C4-2B (cell line): ENCODE measurements at regions not wholly inside any gene's neighbourhood (a gene's known extent, or its start where the extent isn't known, plus 50 kb on each side); places are given as distances from the start of the nearest gene placed in this dataset.
"Not testable (repeated sequence)": the region's sequence is repeated elsewhere in the genome, so short reads cannot be mapped to it uniquely, and the experiment has no call there.

Experiments
- H3K27ac ChIP-seq: fragments of 450-650 bp; 2 replicates; pipeline ENCODE4 v1.5.1; 2017
- ZFX ChIP-seq: fragments of 450-650 bp; IDR thresholded peaks from 2 replicates; pipeline ENCODE4 v1.6.1; 2017
- TF ChIP-seq, protein P1 (sequence below): fragments of 450-650 bp; conservative IDR thresholded peaks from 2 replicates; pipeline ENCODE4 v1.5.1; 2017; ENCODE audit warnings: mild to moderate bottlenecking

DNA sequence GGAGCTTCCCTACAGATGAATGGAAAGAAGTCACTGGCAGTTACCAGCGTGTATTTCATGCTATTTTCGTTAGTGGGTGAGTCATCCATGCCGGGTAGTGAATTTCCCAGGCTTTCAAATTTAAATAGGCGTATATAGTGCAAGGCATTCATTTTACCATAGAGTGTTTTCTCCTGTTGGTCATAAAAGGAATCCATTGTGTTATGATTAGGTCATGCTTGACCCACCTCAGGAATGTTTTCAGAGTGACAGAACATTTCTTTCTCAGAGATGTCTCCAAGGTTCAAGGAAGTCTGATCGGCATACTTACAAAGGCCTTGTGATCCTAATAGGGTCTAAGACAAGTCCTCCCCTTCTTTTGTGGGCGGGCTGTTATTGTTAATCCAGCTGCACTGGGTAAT is 110.7 kb downstream of the AKR1D1 start:
- TF ChIP-seq, protein P1, sequence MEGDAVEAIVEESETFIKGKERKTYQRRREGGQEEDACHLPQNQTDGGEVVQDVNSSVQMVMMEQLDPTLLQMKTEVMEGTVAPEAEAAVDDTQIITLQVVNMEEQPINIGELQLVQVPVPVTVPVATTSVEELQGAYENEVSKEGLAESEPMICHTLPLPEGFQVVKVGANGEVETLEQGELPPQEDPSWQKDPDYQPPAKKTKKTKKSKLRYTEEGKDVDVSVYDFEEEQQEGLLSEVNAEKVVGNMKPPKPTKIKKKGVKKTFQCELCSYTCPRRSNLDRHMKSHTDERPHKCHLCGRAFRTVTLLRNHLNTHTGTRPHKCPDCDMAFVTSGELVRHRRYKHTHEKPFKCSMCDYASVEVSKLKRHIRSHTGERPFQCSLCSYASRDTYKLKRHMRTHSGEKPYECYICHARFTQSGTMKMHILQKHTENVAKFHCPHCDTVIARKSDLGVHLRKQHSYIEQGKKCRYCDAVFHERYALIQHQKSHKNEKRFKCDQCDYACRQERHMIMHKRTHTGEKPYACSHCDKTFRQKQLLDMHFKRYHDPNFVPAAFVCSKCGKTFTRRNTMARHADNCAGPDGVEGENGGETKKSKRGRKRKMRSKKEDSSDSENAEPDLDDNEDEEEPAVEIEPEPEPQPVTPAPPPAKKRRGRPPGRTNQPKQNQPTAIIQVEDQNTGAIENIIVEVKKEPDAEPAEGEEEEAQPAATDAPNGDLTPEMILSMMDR = no peak
- TF ChIP-seq ZFX = no peak
- H3K27ac ChIP-seq = no peak overlapping the region

- H3K27ac ChIP-seq = no peak overlapping the region
- TF ChIP-seq, protein P1 = no peak
- no peak for TF ChIP-seq ZFX
These were observed 112.1 kb downstream of the AKR1D1 start for GRCh38 chr7:138188290-138188858.

DNA sequence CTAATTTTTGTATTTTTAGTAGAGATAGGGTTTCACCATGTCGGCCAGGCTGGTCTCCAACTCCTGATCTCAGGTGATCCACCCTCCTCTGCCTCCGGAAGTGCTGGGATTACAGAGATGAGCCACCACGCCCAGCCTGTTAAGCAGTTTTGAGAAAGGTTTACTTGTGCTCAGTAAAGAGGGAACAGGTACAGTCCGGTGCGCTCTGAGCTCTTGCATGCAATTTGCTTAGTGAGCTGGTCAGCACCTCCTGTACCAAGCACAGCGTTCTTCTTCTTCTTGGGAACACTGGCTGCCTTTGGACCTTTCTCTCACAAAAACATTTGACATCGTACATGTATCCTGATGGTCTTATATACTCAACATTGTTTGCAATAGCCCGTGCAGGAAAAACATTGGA is 118.3 kb downstream of the AKR1D1 start:
- peak overlapping the region; percentile 53 for H3K27ac ChIP-seq
- TF ChIP-seq, protein P1 = no peak
- no peak for TF ChIP-seq ZFX

DNA sequence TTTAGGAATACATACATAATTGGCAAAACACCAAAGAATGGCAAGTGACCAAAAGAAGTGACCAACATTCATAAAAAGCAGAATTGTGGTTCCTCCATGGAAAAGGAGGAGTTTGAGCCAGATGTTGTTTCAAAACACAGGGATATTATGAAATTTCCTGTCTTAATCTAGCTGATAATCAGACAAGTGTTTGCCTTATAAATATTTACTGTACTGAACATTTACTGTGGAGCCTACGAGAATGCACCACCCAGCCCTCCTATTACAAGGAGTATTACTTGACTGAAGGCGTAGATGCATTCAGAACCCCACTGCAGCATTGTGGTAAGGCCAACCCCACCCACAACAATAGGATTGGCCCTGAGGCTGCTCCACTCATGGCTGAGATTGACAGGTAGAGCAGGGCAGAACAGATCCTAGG is 118.9 kb downstream of the AKR1D1 start:
- no peak for TF ChIP-seq ZFX
- TF ChIP-seq, protein P1 = no peak
- no peak overlapping the region for H3K27ac ChIP-seq

DNA sequence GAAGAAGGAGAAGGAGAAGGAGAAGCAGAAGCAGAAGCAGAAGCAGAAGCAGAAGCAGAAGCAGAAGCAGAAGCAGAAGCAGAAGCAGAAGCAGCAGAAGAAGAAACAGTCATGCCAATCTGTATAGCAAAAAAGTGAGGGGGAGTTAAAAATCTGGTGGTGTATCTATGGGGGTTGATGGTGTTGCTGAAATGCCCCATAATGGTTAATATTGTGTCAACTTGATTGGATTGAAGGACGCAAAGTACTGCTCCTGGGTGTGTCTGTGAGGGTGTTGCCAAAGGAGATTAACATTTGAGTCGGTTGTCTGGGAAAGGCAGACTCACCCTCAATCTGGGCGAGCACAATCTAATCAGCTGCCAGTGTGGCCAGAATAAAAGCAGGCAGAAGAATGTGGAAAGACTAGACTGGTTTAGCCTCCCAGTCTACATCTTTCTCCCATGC is 120.3 kb downstream of the AKR1D1 start:
- not testable (repeated sequence) for H3K27ac ChIP-seq

DNA sequence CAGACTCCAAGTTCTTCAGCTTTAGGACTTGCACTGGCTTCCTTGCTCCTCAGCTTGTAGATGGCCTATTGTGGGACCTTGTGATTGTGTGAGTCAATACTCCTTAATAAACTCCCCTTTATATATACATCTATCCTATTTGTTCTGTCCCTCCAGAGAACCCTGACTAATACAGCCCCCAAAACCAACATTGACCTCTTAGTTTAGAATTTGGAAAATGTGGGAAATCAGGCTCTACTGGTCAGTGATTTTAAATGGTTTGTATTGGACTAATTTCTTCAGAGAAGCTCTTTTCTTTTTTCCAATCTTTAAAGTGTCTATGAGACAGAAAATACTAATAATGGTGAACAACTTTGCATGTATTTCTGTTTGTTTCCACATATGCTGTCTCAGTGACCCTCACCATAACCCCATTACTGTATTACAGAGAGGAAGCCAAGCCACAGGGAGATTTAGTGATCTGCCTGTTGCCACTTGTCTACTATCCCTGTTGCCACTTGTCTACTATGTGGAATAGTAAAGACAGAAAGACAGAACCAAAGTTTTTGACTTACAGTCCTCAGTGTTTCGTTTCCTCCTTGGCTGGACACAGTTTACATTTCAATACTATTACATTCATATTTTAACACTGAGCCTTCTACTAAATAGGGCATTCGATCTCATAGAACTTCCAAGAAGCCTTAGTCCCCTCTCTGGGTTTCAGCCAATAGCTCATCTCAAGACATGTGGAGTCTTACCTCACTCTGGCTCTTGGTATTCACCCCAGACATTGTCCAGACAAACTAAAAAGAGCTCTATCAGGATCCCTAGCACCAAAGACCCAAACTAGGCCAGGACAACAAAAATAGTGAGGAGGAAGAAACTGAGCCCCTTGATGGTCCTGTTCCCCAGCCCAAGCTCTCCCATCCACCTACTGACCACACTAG is 121.0 kb downstream of the AKR1D1 start:
- H3K27ac ChIP-seq = no peak overlapping the region
- TF ChIP-seq, protein P1 = no peak
- no peak for TF ChIP-seq ZFX

GRCh38 chr7:138204285-138204981 is 128.2 kb downstream of the AKR1D1 start:
- no peak overlapping the region for H3K27ac ChIP-seq

More at GRCh38 chr7:138204285-138204981, 128.2 kb downstream of the AKR1D1 start:
- TF ChIP-seq ZFX = no peak
- TF ChIP-seq, protein P1 = no peak
